ENCODE measurements at regions not wholly inside any gene's neighbourhood (a gene's known extent, or its start where the extent isn't known, plus 50 kb on each side); places are given as distances from the start of the nearest gene placed in this dataset.

DNA sequence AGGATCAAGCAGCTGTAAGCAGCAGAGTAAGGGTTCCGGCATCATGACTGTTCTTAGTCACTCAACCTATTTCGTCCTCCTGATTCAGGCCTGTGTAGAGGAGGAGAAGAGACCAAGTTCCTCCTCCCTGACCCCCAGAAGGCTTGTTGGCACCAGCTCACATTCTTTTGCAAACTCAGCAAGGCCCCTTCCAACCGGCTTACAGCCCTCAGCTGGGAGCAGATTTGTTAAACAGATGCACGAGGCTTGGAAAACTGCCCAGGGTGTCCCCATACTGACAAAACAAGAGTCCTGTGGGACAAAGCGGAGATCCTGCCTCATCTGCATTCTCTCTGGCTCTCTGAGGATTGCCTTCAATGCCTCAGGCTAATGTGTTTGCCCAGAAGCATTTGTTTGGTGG lies 113.2 kb upstream of the SOX21 start:
- TF ChIP-seq, protein P1, sequence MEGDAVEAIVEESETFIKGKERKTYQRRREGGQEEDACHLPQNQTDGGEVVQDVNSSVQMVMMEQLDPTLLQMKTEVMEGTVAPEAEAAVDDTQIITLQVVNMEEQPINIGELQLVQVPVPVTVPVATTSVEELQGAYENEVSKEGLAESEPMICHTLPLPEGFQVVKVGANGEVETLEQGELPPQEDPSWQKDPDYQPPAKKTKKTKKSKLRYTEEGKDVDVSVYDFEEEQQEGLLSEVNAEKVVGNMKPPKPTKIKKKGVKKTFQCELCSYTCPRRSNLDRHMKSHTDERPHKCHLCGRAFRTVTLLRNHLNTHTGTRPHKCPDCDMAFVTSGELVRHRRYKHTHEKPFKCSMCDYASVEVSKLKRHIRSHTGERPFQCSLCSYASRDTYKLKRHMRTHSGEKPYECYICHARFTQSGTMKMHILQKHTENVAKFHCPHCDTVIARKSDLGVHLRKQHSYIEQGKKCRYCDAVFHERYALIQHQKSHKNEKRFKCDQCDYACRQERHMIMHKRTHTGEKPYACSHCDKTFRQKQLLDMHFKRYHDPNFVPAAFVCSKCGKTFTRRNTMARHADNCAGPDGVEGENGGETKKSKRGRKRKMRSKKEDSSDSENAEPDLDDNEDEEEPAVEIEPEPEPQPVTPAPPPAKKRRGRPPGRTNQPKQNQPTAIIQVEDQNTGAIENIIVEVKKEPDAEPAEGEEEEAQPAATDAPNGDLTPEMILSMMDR (tag by site-specific recombination; IDR thresholded peaks at IDR 0.05) = no peak
- TF ChIP-seq, protein P2, sequence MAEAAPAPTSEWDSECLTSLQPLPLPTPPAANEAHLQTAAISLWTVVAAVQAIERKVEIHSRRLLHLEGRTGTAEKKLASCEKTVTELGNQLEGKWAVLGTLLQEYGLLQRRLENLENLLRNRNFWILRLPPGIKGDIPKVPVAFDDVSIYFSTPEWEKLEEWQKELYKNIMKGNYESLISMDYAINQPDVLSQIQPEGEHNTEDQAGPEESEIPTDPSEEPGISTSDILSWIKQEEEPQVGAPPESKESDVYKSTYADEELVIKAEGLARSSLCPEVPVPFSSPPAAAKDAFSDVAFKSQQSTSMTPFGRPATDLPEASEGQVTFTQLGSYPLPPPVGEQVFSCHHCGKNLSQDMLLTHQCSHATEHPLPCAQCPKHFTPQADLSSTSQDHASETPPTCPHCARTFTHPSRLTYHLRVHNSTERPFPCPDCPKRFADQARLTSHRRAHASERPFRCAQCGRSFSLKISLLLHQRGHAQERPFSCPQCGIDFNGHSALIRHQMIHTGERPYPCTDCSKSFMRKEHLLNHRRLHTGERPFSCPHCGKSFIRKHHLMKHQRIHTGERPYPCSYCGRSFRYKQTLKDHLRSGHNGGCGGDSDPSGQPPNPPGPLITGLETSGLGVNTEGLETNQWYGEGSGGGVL (tag by site-specific recombination; IDR thresholded peaks at IDR 0.05) = no peak
- TF ChIP-seq ZBTB49 (tag by site-specific recombination; IDR thresholded peaks at IDR 0.05; ENCODE audit: low read depth) (no peak), KLF10 (tag by site-specific recombination; IDR thresholded peaks at IDR 0.05) (no peak), INSM2 (tag by site-specific recombination; IDR thresholded peaks at IDR 0.05) (no peak), PRDM1 (tag by site-specific recombination; IDR thresholded peaks at IDR 0.05) (no peak), ZNF266 (tag by site-specific recombination; IDR thresholded peaks at IDR 0.05; ENCODE audit: low read depth) (no peak), ZNF140 (tag by site-specific recombination; IDR thresholded peaks at IDR 0.05) (no peak), ZNF449 (tag by site-specific recombination; IDR thresholded peaks at IDR 0.05) (no peak), ZNF350 (tag by site-specific recombination; IDR thresholded peaks at IDR 0.05) (no peak), REST (tag by site-specific recombination; IDR thresholded peaks at IDR 0.05) (no peak)
- TF ChIP-seq, protein P3, sequence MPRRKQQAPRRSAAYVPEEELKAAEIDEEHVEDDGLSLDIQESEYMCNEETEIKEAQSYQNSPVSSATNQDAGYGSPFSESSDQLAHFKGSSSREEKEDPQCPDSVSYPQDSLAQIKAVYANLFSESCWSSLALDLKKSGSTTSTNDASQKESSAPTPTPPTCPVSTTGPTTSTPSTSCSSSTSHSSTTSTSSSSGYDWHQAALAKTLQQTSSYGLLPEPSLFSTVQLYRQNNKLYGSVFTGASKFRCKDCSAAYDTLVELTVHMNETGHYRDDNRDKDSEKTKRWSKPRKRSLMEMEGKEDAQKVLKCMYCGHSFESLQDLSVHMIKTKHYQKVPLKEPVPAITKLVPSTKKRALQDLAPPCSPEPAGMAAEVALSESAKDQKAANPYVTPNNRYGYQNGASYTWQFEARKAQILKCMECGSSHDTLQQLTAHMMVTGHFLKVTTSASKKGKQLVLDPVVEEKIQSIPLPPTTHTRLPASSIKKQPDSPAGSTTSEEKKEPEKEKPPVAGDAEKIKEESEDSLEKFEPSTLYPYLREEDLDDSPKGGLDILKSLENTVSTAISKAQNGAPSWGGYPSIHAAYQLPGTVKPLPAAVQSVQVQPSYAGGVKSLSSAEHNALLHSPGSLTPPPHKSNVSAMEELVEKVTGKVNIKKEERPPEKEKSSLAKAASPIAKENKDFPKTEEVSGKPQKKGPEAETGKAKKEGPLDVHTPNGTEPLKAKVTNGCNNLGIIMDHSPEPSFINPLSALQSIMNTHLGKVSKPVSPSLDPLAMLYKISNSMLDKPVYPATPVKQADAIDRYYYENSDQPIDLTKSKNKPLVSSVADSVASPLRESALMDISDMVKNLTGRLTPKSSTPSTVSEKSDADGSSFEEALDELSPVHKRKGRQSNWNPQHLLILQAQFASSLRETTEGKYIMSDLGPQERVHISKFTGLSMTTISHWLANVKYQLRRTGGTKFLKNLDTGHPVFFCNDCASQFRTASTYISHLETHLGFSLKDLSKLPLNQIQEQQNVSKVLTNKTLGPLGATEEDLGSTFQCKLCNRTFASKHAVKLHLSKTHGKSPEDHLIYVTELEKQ (tag by site-specific recombination; IDR thresholded peaks at IDR 0.05; ENCODE audit: borderline replicate concordance) = no peak

Measured in HEK293 (cell line).